ENCODE measurements at regions not wholly inside any gene's neighbourhood (a gene's known extent, or its start where the extent isn't known, plus 50 kb on each side); places are given as distances from the start of the nearest gene placed in this dataset.

GRCh38 chr12:4012073-4012472 lies 138.9 kb upstream of the PARP11 start:
- Mint-ChIP-seq H3K36me3 (ENCODE audit: low read depth) (peaks cover under 1% of the 10 kb centered on the region), H3K9me3 (ENCODE audit: low read depth) (no peaks in the 10 kb centered on the region), H3K27ac (ENCODE audit: unreplicated experiment) (no peak overlapping the region), H3K27me3 (ENCODE audit: low read depth) (peaks cover 47% of the 10 kb centered on the region), H3K4me3 (ENCODE audit: unreplicated experiment) (no peak overlapping the region), H3K4me1 (ENCODE audit: low read depth) (peaks cover 5% of the 10 kb centered on the region)
- DNase-seq (ENCODE audit: low spot score), result no peak
- TF ChIP-seq, protein P1, sequence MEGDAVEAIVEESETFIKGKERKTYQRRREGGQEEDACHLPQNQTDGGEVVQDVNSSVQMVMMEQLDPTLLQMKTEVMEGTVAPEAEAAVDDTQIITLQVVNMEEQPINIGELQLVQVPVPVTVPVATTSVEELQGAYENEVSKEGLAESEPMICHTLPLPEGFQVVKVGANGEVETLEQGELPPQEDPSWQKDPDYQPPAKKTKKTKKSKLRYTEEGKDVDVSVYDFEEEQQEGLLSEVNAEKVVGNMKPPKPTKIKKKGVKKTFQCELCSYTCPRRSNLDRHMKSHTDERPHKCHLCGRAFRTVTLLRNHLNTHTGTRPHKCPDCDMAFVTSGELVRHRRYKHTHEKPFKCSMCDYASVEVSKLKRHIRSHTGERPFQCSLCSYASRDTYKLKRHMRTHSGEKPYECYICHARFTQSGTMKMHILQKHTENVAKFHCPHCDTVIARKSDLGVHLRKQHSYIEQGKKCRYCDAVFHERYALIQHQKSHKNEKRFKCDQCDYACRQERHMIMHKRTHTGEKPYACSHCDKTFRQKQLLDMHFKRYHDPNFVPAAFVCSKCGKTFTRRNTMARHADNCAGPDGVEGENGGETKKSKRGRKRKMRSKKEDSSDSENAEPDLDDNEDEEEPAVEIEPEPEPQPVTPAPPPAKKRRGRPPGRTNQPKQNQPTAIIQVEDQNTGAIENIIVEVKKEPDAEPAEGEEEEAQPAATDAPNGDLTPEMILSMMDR (IDR thresholded peaks at IDR 0.05), result no peak

DNA sequence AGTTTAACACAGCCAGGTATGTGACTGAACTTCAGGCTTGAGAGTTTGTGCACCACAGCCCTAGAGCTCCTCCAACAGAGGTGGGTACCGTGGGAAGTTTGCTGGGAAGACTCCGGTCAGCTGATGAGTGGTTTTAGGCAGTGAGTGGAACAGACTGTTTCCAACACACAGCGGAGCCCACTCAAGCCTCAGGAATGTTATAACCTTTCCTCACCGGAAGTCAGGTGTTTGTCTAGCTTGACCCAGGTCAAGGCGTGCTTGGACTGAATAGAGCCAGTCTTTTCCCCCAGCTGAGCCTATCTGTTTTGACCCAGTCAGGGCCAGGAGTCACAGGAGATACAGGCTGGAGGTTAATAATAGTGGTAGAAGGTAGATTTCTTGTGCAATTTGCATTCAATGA lies 138.4 kb upstream of the PARP11 start:
- Mint-ChIP-seq H3K27me3 (ENCODE audit: low read depth) (peaks cover 47% of the 10 kb centered on the region), H3K4me3 (ENCODE audit: unreplicated experiment) (no peak overlapping the region), H3K9me3 (ENCODE audit: low read depth) (no peaks in the 10 kb centered on the region), H3K4me1 (ENCODE audit: low read depth) (peaks cover 5% of the 10 kb centered on the region), H3K27ac (ENCODE audit: unreplicated experiment) (no peak overlapping the region), H3K36me3 (ENCODE audit: low read depth) (no peaks in the 10 kb centered on the region)
- TF ChIP-seq, protein P1 (IDR thresholded peaks at IDR 0.05), result no peak
- DNase-seq (ENCODE audit: low spot score), result no peak

DNA sequence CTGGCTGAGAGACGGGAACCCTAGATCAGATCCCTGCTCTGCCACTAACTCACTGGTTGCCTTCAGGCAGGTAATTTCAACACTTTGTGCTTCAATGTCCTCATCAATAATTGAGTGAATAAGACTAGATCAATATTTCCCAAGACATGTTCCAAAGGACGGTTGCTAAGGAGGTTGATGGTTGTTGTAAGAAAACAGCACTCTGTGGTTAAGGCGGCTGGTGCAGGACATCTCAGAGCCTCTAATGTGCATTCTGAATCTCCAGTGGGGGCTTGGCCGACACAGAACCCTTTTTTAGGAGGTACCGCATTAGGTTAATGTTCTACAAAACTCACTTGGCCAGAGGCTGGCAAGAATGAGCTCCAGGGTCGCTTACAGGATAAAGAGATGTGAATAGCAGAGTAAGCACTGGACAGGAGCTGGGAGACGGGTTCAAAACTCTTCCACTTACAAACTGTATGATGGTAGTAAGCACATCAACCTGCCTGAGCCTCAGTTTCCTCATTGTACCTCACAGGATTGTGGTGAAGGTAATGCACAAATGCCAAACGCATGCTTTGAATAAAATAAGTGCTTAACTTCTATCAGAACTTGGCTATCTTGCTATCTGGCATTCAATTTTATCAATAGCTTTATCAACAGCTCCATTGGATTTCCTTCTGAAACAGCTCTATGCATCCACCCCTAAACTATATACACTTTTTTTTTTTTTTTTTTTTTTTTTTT lies 136.9 kb upstream of the PARP11 start:
- H3K36me3 Mint-ChIP-seq (ENCODE audit: low read depth), result no peaks in the 10 kb centered on the region
- DNase-seq (ENCODE audit: low spot score), result no peak
- H3K27me3 Mint-ChIP-seq (ENCODE audit: low read depth), result peaks cover 45% of the 10 kb centered on the region
- no peaks in the 10 kb centered on the region for H3K9me3 Mint-ChIP-seq (ENCODE audit: low read depth)
- H3K4me1 Mint-ChIP-seq (ENCODE audit: low read depth), result peaks cover 5% of the 10 kb centered on the region
- H3K4me3 Mint-ChIP-seq (ENCODE audit: unreplicated experiment), result no peak overlapping the region
- TF ChIP-seq, protein P1 (IDR thresholded peaks at IDR 0.05), result no peak
- H3K27ac Mint-ChIP-seq (ENCODE audit: unreplicated experiment), result no peak overlapping the region

- Mint-ChIP-seq H3K9me3 (ENCODE audit: low read depth) (no peaks in the 10 kb centered on the region), H3K4me1 (ENCODE audit: low read depth) (peaks cover 5% of the 10 kb centered on the region), H3K36me3 (ENCODE audit: low read depth) (no peaks in the 10 kb centered on the region), H3K27me3 (ENCODE audit: low read depth) (peaks cover 45% of the 10 kb centered on the region), H3K4me3 (ENCODE audit: unreplicated experiment) (no peak overlapping the region), H3K27ac (ENCODE audit: unreplicated experiment) (no peak overlapping the region)
- TF ChIP-seq, protein P1 (IDR thresholded peaks at IDR 0.05), result no peak
- no peak for DNase-seq (ENCODE audit: low spot score)
These were observed 133.5 kb upstream of the PARP11 start for GRCh38 chr12:4006743-4007142.

DNA sequence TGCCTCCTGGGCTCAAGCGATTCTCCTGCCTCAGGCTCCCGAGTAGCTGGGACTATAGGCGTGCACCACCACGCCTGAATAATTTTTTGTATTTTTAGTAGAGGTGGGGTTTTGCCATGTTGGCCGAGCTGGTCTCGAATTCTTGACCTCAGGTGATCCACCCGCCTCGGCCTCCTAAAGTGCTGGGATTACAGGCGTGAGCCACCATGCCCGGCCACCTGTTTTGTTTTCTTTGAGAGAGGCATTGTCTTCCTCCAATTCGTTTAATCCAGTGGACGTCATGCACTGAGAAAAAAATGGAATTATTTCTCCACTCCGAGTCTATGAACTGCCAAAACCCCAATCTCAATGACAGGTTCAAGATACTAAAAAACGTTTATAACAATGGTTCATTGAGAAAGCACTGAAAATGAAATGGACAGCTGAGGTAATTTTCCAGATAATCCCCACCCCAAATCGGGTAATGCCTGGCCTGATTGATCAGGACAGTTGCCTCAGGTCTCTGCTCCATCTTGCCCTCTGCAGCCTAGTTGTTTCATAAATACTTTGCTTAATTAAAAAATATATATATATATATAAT lies 132.7 kb upstream of the PARP11 start:
- Mint-ChIP-seq H3K27me3 (ENCODE audit: low read depth) (peaks cover 46% of the 10 kb centered on the region), H3K36me3 (ENCODE audit: low read depth) (no peaks in the 10 kb centered on the region), H3K4me1 (ENCODE audit: low read depth) (no peaks in the 10 kb centered on the region), H3K4me3 (ENCODE audit: unreplicated experiment) (no peak overlapping the region), H3K27ac (ENCODE audit: unreplicated experiment) (no peak overlapping the region), H3K9me3 (ENCODE audit: low read depth) (peaks cover 2% of the 10 kb centered on the region)
- TF ChIP-seq, protein P1 (IDR thresholded peaks at IDR 0.05), result no peak
- no peak for DNase-seq (ENCODE audit: low spot score)
